ENCODE measurements at regions not wholly inside any gene's neighbourhood (a gene's known extent, or its start where the extent isn't known, plus 50 kb on each side); places are given as distances from the start of the nearest gene placed in this dataset.

DNA sequence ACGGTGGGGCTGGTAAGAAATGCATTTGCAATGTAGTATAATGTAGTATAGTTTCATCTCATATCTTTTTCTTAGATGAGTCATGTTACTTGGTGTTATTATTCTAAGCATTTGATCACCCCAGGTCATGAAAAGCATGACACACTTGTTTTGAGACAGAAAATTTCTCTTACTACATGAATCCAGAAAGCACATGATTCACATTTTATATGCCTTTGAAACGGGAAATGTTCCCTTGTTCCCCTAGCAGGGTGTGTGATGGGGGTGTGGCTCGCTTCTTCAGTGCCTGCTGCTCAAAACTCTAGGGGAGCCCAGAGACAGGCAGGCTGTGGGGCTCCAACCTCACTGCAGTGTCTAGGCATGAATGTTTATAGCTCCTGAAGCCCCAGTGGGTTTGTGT, 116.0 kb upstream of the RAB27B start:
- BruUV-seq (replicated peaks), result no TSS peak
- ChIA-PET POLR2A (no interaction called here), CTCF (no interaction called here), RAD21 (ENCODE audit: low non-redundant PET in 1 of 2, low total read pairs in 2 of 2, uncharacterized antibody in 2 of 2, unreplicated experiment in 2 of 2) (no interaction called here)
- H3K9me3 ChIP-seq (ENCODE audit: control insufficient read depth in 1 of 2, insufficient read depth in 1 of 2, low read depth in 1 of 2, low read length in 2 of 2), result no peaks in the 10 kb centered on the region
- H4K20me1 ChIP-seq (ENCODE audit: insufficient read depth), result no peaks in the 10 kb centered on the region
- no peaks in the 10 kb centered on the region for H3K36me3 ChIP-seq (ENCODE audit: control insufficient read depth in 1 of 2, insufficient read depth in 2 of 2, low read length in 2 of 2)
- DNase-seq (ENCODE audit: low read depth, low spot score) (no peak), ATAC-seq (no peak)
- no peak overlapping the region for H3K4me2 ChIP-seq (ENCODE audit: low read length)
- TF ChIP-seq SIN3A (IDR thresholded peaks at IDR 0.05; ENCODE audit: low read depth), result no peak
- TF ChIP-seq EGR1 (IDR thresholded peaks at IDR 0.05; ENCODE audit: low read depth), result no peak
- TF ChIP-seq, protein P1, sequence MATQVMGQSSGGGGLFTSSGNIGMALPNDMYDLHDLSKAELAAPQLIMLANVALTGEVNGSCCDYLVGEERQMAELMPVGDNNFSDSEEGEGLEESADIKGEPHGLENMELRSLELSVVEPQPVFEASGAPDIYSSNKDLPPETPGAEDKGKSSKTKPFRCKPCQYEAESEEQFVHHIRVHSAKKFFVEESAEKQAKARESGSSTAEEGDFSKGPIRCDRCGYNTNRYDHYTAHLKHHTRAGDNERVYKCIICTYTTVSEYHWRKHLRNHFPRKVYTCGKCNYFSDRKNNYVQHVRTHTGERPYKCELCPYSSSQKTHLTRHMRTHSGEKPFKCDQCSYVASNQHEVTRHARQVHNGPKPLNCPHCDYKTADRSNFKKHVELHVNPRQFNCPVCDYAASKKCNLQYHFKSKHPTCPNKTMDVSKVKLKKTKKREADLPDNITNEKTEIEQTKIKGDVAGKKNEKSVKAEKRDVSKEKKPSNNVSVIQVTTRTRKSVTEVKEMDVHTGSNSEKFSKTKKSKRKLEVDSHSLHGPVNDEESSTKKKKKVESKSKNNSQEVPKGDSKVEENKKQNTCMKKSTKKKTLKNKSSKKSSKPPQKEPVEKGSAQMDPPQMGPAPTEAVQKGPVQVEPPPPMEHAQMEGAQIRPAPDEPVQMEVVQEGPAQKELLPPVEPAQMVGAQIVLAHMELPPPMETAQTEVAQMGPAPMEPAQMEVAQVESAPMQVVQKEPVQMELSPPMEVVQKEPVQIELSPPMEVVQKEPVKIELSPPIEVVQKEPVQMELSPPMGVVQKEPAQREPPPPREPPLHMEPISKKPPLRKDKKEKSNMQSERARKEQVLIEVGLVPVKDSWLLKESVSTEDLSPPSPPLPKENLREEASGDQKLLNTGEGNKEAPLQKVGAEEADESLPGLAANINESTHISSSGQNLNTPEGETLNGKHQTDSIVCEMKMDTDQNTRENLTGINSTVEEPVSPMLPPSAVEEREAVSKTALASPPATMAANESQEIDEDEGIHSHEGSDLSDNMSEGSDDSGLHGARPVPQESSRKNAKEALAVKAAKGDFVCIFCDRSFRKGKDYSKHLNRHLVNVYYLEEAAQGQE (IDR thresholded peaks at IDR 0.05; ENCODE audit: low read depth), result no peak
- no peak for TF ChIP-seq ZFX (IDR thresholded peaks at IDR 0.05)
- no peak for TF ChIP-seq CEBPB (IDR thresholded peaks at IDR 0.05; ENCODE audit: low read depth)
- no peak for TF ChIP-seq SP1 (IDR thresholded peaks at IDR 0.05; ENCODE audit: low read depth)
- TF ChIP-seq POLR2AphosphoS5 (IDR thresholded peaks at IDR 0.05; ENCODE audit: low read depth, low read length), result no peak
- intact Hi-C loops (cut with micrococcal nuclease), result no loop called here
- H3K4me1 ChIP-seq (ENCODE audit: control insufficient read depth in 1 of 2, insufficient read depth in 2 of 2, low read length in 2 of 2), result peaks cover 0 to 4% of the 10 kb centered on the region in 2 experiments; a peak in 1 of 4 replicates
- no peak overlapping the region for H3K9ac ChIP-seq (ENCODE audit: low read length)
- H2AFZ ChIP-seq (ENCODE audit: low read depth, low read length, poor library complexity, severe bottlenecking), result no peak overlapping the region
- no peaks in the 10 kb centered on the region for H3K27me3 ChIP-seq (ENCODE audit: insufficient read depth, low read length)
- no peaks in the 10 kb centered on the region for H3K9me2 ChIP-seq (ENCODE audit: insufficient read depth)
- H3K4me3 ChIP-seq (replicated peaks in 1 of 2; ENCODE audit: low read depth in 1 of 2, low read length in 2 of 2), result no peak overlapping the region
- no peaks in the 10 kb centered on the region for H3K79me2 ChIP-seq (ENCODE audit: insufficient read depth, low read length)
- H3K27ac ChIP-seq (ENCODE audit: low read depth, low read length), result no peak overlapping the region

DNA sequence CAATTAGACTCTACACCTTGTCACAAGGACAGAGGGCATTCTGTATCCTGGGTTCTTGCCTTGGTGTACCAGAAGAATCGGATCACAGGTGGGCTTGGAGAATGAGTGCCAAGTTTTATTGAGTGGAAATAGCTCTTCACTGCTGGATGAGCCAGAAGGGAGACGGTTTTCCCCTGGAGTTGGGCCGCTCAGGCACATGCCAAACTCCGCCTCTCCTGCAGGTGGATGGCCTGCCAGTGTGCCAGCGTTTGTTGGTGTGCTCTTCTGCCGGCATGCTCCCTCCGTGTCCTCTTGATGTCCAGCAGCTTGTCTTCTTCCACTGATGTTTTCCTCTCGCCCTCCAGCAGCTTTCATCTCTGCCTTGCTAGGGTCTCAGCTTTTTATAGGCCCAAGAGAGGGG, 115.5 kb upstream of the RAB27B start:
- ATAC-seq (no peak; the same call in 1 of the 2 replicates), DNase-seq (ENCODE audit: low read depth, low spot score) (no peak)
- H4K20me1 ChIP-seq (ENCODE audit: insufficient read depth), result no peaks in the 10 kb centered on the region
- H3K79me2 ChIP-seq (ENCODE audit: insufficient read depth, low read length), result no peaks in the 10 kb centered on the region
- ChIA-PET RAD21 (ENCODE audit: low non-redundant PET in 1 of 2, low total read pairs in 2 of 2, uncharacterized antibody in 2 of 2, unreplicated experiment in 2 of 2) (no interaction called here), POLR2A (no interaction called here), CTCF (no interaction called here)
- H3K27ac ChIP-seq (ENCODE audit: low read depth, low read length), result no peak overlapping the region
- H3K27me3 ChIP-seq (ENCODE audit: insufficient read depth, low read length), result no peaks in the 10 kb centered on the region
- no peak for TF ChIP-seq EZH2phosphoT487 (IDR thresholded peaks at IDR 0.05; ENCODE audit: borderline replicate concordance)
- no peak for TF ChIP-seq EGR1 (IDR thresholded peaks at IDR 0.05; ENCODE audit: low read depth)
- no peak for TF ChIP-seq TCF7L2 (IDR thresholded peaks at IDR 0.05; ENCODE audit: borderline replicate concordance, extremely low read depth, insufficient read depth, insufficient read length)
- TF ChIP-seq CEBPB (IDR thresholded peaks at IDR 0.05; ENCODE audit: low read depth), result no peak
- TF ChIP-seq, protein P2, sequence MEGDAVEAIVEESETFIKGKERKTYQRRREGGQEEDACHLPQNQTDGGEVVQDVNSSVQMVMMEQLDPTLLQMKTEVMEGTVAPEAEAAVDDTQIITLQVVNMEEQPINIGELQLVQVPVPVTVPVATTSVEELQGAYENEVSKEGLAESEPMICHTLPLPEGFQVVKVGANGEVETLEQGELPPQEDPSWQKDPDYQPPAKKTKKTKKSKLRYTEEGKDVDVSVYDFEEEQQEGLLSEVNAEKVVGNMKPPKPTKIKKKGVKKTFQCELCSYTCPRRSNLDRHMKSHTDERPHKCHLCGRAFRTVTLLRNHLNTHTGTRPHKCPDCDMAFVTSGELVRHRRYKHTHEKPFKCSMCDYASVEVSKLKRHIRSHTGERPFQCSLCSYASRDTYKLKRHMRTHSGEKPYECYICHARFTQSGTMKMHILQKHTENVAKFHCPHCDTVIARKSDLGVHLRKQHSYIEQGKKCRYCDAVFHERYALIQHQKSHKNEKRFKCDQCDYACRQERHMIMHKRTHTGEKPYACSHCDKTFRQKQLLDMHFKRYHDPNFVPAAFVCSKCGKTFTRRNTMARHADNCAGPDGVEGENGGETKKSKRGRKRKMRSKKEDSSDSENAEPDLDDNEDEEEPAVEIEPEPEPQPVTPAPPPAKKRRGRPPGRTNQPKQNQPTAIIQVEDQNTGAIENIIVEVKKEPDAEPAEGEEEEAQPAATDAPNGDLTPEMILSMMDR (IDR thresholded peaks at IDR 0.05 in 2 of 3, conservative IDR thresholded peaks at IDR 0.05 in 1 of 3; ENCODE audit: borderline replicate concordance in 1 of 3, insufficient read depth in 1 of 3, low read depth in 2 of 3, low read length in 2 of 3), result no peak
- H3K9me3 ChIP-seq (ENCODE audit: control insufficient read depth in 1 of 2, insufficient read depth in 1 of 2, low read depth in 1 of 2, low read length in 2 of 2), result no peaks in the 10 kb centered on the region
- BruUV-seq (replicated peaks), result no TSS peak
- no peak overlapping the region for H2AFZ ChIP-seq (ENCODE audit: low read depth, low read length, poor library complexity, severe bottlenecking)
- H3K4me2 ChIP-seq (ENCODE audit: low read length), result no peak overlapping the region
- intact Hi-C loops (cut with micrococcal nuclease), result no loop called here
- no peaks in the 10 kb centered on the region for H3K36me3 ChIP-seq (ENCODE audit: control insufficient read depth in 1 of 2, insufficient read depth in 2 of 2, low read length in 2 of 2)
- no peak overlapping the region for H3K9ac ChIP-seq (ENCODE audit: low read length)
- no peaks in the 10 kb centered on the region for H3K9me2 ChIP-seq (ENCODE audit: insufficient read depth)
- no peak overlapping the region for H3K4me3 ChIP-seq (replicated peaks in 1 of 2; ENCODE audit: low read depth in 1 of 2, low read length in 2 of 2)
- peaks cover 0 to 4% of the 10 kb centered on the region in 2 experiments; a peak in 1 of 4 replicates for H3K4me1 ChIP-seq (ENCODE audit: control insufficient read depth in 1 of 2, insufficient read depth in 2 of 2, low read length in 2 of 2)

All from HCT116 (cell line).